MM.1S (cell line): ENCODE measurements at regions not wholly inside any gene's neighbourhood (a gene's known extent, or its start where the extent isn't known, plus 50 kb on each side); places are given as distances from the start of the nearest gene placed in this dataset.
"Not testable (repeated sequence)": the region's sequence is repeated elsewhere in the genome, so short reads cannot be mapped to it uniquely, and the experiment has no call there.

ENCODE experiments used
- EZH2 ChIP-seq: fragments of 300-600 bp; sonication (generic); optimal IDR thresholded peaks from 2 replicates; pipeline ENCODE3; 2017; ENCODE audit warnings: low read depth, mild to moderate bottlenecking, antibody characterized with exemption, low read length, mixed read lengths
- EZH2phosphoT487 ChIP-seq: fragments of 300-600 bp; sonication (generic); IDR thresholded peaks from 2 replicates; pipeline ENCODE4 v1.6.1; 2018; ENCODE audit warnings: antibody characterized with exemption, low read length
- TF ChIP-seq, protein P1 (sequence below): fragments of 300-600 bp; sonication (generic); IDR thresholded peaks from 2 replicates; pipeline ENCODE4 v1.5.1; 2016; ENCODE audit warnings: antibody characterized with exemption, low read length, mixed read lengths

DNA sequence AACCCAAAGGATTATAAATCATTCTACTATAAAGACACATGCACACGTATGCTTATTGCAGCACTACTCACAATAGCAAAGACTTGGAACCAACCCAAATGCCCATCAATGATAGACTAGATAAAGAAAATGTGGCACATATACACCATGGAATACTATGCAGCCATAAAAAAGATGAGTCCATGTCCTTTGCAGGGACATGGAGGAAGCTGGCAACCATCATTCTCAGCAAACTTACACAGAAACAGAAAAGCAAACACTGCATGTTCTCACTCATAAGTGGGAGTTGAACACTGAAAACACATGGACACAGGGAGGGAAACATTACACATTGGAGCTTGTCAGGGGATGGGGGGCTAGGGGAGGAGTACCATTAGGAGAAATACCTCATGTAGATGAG is 262.6 kb downstream of the PDCD6IP start:
- TF ChIP-seq, protein P1, sequence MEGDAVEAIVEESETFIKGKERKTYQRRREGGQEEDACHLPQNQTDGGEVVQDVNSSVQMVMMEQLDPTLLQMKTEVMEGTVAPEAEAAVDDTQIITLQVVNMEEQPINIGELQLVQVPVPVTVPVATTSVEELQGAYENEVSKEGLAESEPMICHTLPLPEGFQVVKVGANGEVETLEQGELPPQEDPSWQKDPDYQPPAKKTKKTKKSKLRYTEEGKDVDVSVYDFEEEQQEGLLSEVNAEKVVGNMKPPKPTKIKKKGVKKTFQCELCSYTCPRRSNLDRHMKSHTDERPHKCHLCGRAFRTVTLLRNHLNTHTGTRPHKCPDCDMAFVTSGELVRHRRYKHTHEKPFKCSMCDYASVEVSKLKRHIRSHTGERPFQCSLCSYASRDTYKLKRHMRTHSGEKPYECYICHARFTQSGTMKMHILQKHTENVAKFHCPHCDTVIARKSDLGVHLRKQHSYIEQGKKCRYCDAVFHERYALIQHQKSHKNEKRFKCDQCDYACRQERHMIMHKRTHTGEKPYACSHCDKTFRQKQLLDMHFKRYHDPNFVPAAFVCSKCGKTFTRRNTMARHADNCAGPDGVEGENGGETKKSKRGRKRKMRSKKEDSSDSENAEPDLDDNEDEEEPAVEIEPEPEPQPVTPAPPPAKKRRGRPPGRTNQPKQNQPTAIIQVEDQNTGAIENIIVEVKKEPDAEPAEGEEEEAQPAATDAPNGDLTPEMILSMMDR: not testable (repeated sequence)
- TF ChIP-seq EZH2, EZH2phosphoT487: not testable (repeated sequence)
